GM19468 (cell line): ENCODE measurements at regions not wholly inside any gene's neighbourhood (a gene's known extent, or its start where the extent isn't known, plus 50 kb on each side); places are given as distances from the start of the nearest gene placed in this dataset.

Experiments
- ATAC-seq: cut with Tn5 transposase; IDR thresholded peaks from one replicate; pipeline ENCODE4 v1.9.1; 2021; ENCODE audit warnings: mild to moderate bottlenecking, moderate library complexity, moderate number of reproducible peaks; ENCODE audit not compliant: unreplicated experiment; ENCODE audit errors: extremely low read depth

- ATAC-seq = no peak
These were observed 223.7 kb downstream of the MTERF1 start for GRCh38 chr7:91656541-91657482.

DNA sequence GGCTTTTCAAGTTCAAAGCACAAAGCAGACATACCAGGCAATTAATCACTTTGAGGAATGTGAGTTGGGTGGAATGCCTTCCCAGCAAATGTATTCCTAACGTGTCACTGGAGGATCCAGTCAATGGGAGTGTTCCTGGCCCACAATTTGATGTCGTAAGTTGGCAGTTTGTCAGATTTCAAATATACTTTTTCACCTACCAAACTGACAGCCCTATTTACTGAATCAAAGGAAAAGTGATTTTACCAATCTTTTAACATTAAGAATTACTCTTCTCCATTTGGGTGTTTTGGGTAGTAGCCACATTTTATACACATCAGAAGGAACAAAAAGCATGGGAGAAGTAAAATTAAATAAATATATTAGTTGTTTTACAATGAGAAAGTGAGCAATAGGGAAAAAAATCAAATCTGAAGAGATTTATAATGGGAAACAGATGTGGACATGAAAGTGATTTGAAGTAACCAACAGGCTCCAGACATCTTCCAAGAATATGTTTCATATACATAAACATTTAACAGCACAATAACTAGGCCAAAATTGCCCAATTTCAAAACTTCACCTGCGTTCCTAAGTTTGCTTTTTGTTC, 222.9 kb downstream of the MTERF1 start:
- no peak for ATAC-seq

- no peak for ATAC-seq
These were observed 221.4 kb downstream of the MTERF1 start for GRCh38 chr7:91659096-91659495.

- ATAC-seq = no peak
These were observed 219.7 kb downstream of the MTERF1 start for GRCh38 chr7:91660734-91661356.

- ATAC-seq = no peak
These were observed 218.8 kb downstream of the MTERF1 start for GRCh38 chr7:91661727-91662126.

DNA sequence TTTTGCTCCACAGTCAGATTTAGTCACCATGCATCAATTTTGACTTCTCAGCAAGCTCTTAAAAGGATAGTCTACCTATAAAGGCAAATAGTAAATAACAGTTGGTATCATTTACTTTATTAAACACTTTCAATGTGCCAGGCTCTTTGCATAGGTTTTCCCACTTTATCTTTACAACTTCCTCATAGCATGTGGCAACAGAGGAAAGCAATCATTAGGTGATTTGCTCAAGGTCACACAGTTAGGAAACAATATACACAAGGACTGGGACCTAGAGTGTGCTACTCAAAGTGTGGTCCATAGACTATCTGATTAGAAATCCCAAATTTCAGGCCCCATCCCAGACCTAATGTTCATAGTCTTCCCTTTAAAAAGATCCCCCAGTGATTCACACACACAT, 212.3 kb downstream of the MTERF1 start:
- no peak for ATAC-seq

- ATAC-seq = no peak
These were observed 209.3 kb downstream of the MTERF1 start for GRCh38 chr7:91671245-91671644.

DNA sequence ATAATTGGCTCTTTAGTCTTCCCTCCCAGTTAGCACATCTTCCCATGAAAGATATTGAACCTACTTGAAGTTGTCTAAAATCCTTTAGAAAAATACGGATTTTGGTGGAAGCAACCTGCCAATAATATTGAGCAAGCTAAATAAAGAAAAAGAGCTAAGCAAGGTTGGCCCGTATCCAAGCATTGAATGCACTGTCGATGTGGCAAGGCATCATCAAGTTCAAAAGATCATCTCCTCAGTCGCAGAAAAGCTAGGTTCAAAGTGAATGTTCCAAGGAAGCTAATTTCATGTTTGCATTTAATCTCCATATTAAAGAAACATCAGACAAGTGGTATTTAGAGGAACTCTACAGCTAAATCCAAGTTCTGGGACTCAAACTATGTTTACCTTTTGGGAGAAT, 206.0 kb downstream of the MTERF1 start:
- ATAC-seq = no peak

- no peak for ATAC-seq
These were observed 198.8 kb downstream of the MTERF1 start for GRCh38 chr7:91681718-91682117.

DNA sequence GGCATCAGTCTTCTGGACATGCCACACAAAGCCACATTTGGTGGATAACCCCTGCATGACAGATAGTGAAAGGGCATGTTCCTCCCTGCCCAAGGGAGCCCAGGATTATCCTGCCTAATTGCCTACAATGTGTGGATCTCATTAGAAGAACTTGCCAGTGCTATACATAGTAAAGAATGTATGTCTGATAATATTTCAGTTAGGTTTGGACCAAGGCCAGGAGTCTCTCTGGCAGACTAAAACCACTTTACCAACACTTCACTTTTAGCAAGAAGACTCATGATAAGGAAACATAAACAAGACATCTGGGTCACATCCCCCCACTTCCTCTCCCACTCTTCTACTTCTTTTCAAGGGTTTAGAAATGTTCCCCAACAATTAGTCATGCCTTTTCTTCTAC, 196.7 kb downstream of the MTERF1 start:
- no peak for ATAC-seq

DNA sequence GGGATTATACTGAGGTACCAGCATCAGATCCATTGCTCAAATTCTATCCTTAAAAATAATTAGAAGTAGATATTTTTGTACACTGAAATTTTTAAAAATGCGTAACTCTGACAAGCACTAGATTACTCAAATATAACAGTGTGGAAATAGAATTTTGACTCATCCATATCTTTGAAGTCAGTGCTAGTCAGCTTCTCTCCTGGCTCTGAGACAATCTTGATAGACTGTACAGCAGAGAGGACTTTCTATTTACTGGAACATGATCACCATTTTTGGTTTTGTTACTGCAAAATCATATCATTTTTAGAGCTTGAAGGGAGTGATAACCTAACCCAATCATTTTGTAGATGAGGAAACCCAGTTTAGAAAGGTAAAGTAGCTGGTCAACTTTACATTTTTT, 195.0 kb downstream of the MTERF1 start:
- no peak for ATAC-seq

- ATAC-seq = no peak
These were observed 189.9 kb downstream of the MTERF1 start for GRCh38 chr7:91690541-91691070.

DNA sequence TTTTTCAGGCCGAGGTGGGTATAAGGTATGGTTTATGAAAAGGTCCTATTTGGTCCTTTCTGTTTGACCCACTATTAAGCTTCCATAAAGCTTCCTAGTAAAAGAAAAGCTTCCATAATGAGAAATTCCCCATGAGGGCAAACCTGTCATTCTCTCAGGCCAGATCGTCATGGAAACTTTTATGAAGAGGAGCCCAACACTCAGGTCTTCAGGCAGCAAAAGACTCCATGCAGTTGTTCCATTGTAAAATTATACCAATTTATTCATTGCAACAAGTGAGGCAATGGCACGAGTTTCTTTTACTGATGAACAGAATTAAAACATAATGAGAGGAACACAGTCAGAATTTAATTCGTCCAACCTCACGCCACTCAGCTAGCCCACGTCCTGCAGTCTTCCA, 188.6 kb downstream of the MTERF1 start:
- ATAC-seq = no peak

DNA sequence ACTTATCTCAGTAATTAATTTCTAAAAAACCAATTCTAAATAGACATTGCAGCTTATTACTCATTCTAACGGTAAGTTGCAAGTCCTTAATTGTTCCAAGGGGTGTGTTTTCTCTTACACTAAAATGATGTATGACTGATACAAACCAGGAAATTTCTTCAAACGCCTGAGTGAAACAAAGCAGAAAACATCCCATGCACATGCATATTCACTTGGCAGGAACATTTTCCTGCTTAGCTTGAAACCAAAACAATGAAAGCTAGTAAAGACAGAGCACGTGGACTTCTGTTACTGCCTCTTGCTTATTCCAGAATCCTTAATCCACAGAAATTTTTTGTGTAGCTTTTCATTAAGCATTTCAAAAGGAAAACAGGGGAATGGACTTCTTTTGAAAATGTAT, 187.7 kb downstream of the MTERF1 start:
- no peak for ATAC-seq

DNA sequence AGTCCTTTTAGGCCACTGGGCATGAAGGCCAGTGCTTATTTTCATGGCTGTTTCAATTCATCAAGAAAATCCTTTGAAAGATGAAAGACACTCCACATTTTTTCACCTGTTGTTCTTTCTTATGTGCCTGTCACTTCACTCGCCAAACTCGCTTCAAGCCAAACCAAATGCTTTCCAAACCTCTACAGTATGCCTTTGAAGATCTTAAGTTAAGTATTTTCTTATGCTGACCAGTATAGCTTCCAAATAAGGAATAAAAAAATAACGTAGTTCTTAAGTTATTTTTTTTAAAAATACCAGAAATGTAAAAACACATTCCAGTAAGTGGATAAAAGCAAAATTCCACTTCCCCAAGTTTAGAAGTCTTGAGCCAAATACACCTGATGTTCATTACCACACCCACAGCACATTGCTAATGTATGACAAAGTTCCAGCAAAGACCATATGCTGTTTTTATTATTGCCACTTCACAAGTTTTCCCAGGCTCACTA, 186.1 kb downstream of the MTERF1 start:
- ATAC-seq = no peak

DNA sequence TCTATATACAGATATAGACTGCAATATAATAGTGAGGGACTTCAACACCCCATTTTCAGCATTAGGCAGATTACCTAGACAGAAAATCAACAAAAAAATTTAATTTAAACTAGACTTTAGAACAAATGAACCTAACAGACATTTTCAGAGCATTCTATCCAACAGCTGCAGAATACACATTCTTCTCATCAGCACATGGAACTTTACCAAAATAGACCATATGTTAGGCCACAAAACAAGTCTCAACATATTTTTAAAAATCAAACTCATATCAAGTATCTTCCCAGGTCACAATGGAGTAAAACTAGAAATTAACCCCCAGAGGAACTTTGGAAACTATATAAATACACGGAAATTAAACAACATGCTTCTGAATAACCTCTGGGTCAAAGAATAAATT, 169.6 kb downstream of the MTERF1 start:
- no peak for ATAC-seq

DNA sequence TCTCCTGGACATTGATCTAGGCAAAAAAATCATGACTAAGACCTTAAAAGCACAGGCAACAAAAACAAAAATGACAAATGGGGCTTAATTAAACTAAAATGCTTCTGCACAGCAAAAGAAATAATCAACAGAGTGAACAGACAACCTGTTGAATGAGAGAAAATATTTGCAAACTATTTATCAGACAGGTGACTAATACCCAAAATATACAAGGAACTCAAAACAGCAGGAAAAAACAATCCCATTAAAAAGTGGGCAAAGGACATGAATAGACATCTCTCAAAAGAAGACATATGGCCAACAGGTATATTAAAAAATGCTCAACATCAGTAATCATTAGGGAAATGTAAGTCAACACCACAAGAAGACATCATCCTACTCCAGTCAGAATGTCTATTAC, 166.8 kb downstream of the MTERF1 start:
- no peak for ATAC-seq

GRCh38 chr7:91717681-91718470, 162.6 kb downstream of the MTERF1 start:
- no peak for ATAC-seq

- no peak for ATAC-seq
These were observed 161.5 kb downstream of the MTERF1 start for GRCh38 chr7:91719008-91719407.

- ATAC-seq = no peak
These were observed 160.1 kb downstream of the MTERF1 start for GRCh38 chr7:91720260-91720937.
